Adrenal gland (tissue), 9 donors: ENCODE measurements at regions not wholly inside any gene's neighbourhood (a gene's known extent, or its start where the extent isn't known, plus 50 kb on each side); places are given as distances from the start of the nearest gene placed in this dataset.

Experiments used
- DNase-seq, 7 donors: peaks; one replicate each; pipeline ENCODE4 v3.0.0-alpha.2; 2019 to 2020
- H3K27ac ChIP-seq, 5 donors: fragments of 200-600 bp; sonication (generic) in 4 of 5; 1 replicate in 3 of 5; 2 replicates in 2 of 5; pipeline versions ENCODE4 v1.5.1 to v1.8.0; 2016 to 2020; ENCODE audit warnings: mild to moderate bottlenecking in 1 of 5
- H3K27me3 ChIP-seq: fragments of 200-600 bp; 2 replicates; pipeline ENCODE4 v1.8.0; 2021
- H3K36me3 ChIP-seq, 2 donors: fragments of 200-600 bp; replicated peaks in 1 of 2; 1 replicate in 1 of 2; 2 replicates in 1 of 2; pipeline versions ENCODE4 v1.5.1 to v1.8.0; 2018 to 2022
- H3K4me1 ChIP-seq, 2 donors: fragments of 200-600 bp; replicated peaks in 1 of 2; 1 replicate in 1 of 2; 2 replicates in 1 of 2; pipeline versions ENCODE4 v1.5.1 to v1.8.0; 2018 to 2021
- H3K4me3 ChIP-seq, 4 donors: fragments of 200-600 bp; sonication (generic) in 3 of 4; one replicate each; pipeline ENCODE4 v1.5.1; 2016 to 2018
- H3K9me3 ChIP-seq, 3 donors: fragments of 200-600 bp; sonication (generic) in 1 of 3; replicated peaks in 1 of 3; 1 replicate in 2 of 3; 2 replicates in 1 of 3; pipeline versions ENCODE4 v1.5.1 to v1.8.0; 2016 to 2021
- POLR2A ChIP-seq, 2 donors: fragments of 450-650 bp; IDR thresholded peaks; one replicate each; pipeline ENCODE4 v1.6.1; 2017; ENCODE audit warnings: antibody characterized with exemption in 2 of 2, mild to moderate bottlenecking in 2 of 2, moderate library complexity in 1 of 2
- WGBS, 4 donors: extraction: QIAGEN DNeasy Blood & Tissue Kit in 2 of 4; methylation state at CpG; one replicate each; pipeline versions ENCODE4 v1.1.5 to v1.1.7; 2013 to 2017; 5-methylcytosine and 5-hydroxymethylcytosine counted together
- intact Hi-C, 2 donors: fragments of 100-400 bp; cut with DNase I; formaldehyde crosslinking; loops; one replicate each; pipeline versions ENCODE4 v1.14.1 to v1.15.0; 2022 to 2023
- TF ChIP-seq, protein P1 (sequence below), 6 experiments: fragments of 450-650 bp in 4 of 6; fragments of 200-600 bp in 2 of 6; sonication (generic) in 1 of 6; IDR thresholded peaks; 1 replicate in 5 of 6; 2 replicates in 1 of 6; pipeline versions ENCODE4 v1.5.1 to v1.8.0; 2016 to 2021; ENCODE audit warnings: antibody characterized with exemption in 6 of 6, mild to moderate bottlenecking in 2 of 6, moderate library complexity in 1 of 6
- donor health status: healthy with polysubstance abuse.
- donor health status: Bipolar disorder and iron deficiency.
- donor health status: DM: yes; HTN: yes; CAD: no.
- donor health status: DM: no; HTN: no; CAD: no.
- donor health status: DM: no; HTN: no; CAD: no.

DNA sequence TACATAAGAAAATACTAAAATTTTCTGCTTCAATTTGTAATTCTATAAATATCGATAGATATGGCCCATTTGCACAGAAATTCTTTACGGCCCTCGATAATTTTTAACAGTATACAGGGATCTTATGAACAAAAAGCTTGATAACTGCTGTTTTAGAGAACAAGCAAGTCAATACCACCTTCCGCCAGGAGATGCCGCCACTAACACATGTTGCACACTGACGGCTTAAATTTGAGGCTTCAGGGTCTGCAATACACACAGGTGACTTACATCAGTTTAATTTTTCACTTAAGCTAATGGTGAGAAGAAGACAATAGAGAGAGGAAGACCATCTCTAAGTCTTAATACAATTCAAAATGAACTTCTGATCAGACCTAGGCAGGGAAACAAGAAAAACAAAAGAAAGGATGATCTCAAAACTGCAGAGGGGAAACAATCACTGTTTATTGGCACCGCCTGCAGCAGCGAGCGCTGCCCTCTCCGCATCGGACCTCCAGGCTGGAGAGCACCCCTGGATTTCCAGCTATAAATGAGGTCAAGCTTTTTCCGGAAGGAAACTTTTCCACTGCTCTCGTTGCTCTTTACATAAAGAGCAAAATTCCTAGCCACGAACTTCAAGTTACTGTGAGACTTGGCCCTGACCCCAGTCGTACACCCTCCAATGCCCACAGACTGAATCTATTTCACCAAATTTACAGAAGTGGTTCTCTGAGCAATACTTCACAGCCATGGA lies 53.9 kb downstream of the OTOR start:
- Histone ChIP-seq H3K9me3 (no peaks in the 10 kb centered on the region), H3K27ac (no peak overlapping the region), H3K4me1 (no peaks in the 10 kb centered on the region), H3K27me3 (peaks cover 12% of the 10 kb centered on the region), H3K4me3 (no peak overlapping the region), H3K36me3 (no peaks in the 10 kb centered on the region)
- WGBS, 4 donors: 28 to 36% (median 33%) methylated on average over 15 of the region's 15 CpGs
- intact Hi-C loops: loop anchor here (2.0 to 5.0 kb wide), 2 partner anchors 629 to 635 kb away; no protein-coding TSS in a partner anchor
- DNase-seq: peak; percentile 42 to 91 (median 75)
- TF ChIP-seq POLR2A (IDR thresholded peaks at IDR 0.05): no peak
- TF ChIP-seq, protein P1, sequence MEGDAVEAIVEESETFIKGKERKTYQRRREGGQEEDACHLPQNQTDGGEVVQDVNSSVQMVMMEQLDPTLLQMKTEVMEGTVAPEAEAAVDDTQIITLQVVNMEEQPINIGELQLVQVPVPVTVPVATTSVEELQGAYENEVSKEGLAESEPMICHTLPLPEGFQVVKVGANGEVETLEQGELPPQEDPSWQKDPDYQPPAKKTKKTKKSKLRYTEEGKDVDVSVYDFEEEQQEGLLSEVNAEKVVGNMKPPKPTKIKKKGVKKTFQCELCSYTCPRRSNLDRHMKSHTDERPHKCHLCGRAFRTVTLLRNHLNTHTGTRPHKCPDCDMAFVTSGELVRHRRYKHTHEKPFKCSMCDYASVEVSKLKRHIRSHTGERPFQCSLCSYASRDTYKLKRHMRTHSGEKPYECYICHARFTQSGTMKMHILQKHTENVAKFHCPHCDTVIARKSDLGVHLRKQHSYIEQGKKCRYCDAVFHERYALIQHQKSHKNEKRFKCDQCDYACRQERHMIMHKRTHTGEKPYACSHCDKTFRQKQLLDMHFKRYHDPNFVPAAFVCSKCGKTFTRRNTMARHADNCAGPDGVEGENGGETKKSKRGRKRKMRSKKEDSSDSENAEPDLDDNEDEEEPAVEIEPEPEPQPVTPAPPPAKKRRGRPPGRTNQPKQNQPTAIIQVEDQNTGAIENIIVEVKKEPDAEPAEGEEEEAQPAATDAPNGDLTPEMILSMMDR (IDR thresholded peaks at IDR 0.05): peak; percentile 72 to 92 (median 76)

DNA sequence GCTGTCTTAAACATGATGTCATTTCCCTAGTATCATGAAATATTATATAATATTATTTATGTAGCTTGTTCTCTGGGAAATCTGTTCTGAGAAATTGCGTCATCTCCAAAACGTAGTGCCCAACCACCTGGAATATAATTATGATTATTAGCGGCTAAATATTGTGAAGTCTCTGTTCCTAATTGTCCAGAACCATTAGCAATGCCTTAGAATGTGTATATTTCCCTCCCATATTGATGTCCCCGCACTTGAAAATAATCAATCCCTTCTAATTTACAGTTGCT lies 54.4 kb downstream of the OTOR start:
- no peak for TF ChIP-seq POLR2A (IDR thresholded peaks at IDR 0.05)
- TF ChIP-seq, protein P1 (IDR thresholded peaks at IDR 0.05): no peak
- no peaks in the 10 kb centered on the region for H3K4me1 ChIP-seq
- peaks cover 12% of the 10 kb centered on the region for H3K27me3 ChIP-seq
- no peak overlapping the region for H3K27ac ChIP-seq
- H3K36me3 ChIP-seq: no peaks in the 10 kb centered on the region
- intact Hi-C loops: loop anchor here (2.0 to 5.0 kb wide), 2 partner anchors 628 to 635 kb away; no protein-coding TSS in a partner anchor
- WGBS, 4 donors: 49 to 61% (median 54%) methylated on average over 4 of the region's 4 CpGs
- H3K9me3 ChIP-seq: no peaks in the 10 kb centered on the region
- DNase-seq: no peak
- no peak overlapping the region for H3K4me3 ChIP-seq

DNA sequence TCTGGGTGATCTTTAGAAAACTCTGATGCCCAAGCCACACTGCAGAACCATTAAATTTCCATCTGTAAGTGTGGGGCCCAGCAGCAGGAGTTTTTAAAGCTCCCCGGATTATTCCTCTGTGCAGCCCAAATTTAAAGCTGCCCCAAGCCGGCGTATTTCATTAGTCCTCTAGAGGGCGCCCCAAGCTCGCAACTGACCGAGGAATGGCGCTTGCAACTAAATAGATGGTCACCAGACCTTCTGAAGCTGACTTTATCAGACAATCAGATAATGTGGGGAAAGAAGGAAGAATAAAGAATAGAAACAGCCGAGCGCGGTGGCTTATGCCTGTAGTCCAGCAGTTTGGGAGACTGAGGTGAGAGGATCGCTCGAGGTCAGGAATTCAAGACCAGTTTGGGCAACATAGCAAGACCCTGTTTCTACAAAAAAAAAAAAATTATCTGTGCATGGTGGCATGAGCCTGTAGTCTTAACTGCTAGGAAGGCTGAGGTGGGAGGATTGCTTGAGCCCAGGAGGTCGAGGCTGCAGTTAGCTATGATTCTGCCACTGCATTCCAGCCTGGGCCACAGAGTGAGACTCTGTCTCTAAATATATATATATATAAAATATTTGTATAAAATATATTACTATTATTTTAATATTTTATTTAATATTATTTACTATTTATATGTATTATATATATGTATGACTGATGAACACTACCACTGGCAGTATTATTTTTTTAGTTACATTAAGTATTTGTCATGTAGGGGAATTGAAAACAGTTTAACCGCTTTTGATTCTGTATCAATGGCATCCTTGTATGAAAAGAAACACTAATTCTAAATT lies 56.0 kb downstream of the OTOR start:
- Histone ChIP-seq H3K9me3 (no peaks in the 10 kb centered on the region), H3K4me3 (no peak overlapping the region), H3K27ac (no peak overlapping the region), H3K4me1 (no peaks in the 10 kb centered on the region), H3K27me3 (peaks cover 12% of the 10 kb centered on the region), H3K36me3 (no peaks in the 10 kb centered on the region)
- DNase-seq: peak; percentile 40 to 87 (median 65)
- TF ChIP-seq, protein P1 (IDR thresholded peaks at IDR 0.05): peak; percentile 59 to 85 (median 78)
- TF ChIP-seq POLR2A (IDR thresholded peaks at IDR 0.05): no peak
- 18 to 22% (median 19%) methylated on average over 14 of the region's 14 CpGs for WGBS, 4 donors
- intact Hi-C loops: loop anchor here (2.0 to 5.0 kb wide), 2 partner anchors 627 to 633 kb away; no protein-coding TSS in a partner anchor

GRCh38 chr20:16804793-16805187 lies 56.6 kb downstream of the OTOR start:
- Histone ChIP-seq H3K27me3 (peaks cover 12% of the 10 kb centered on the region), H3K4me3 (no peak overlapping the region), H3K36me3 (no peaks in the 10 kb centered on the region), H3K9me3 (no peaks in the 10 kb centered on the region), H3K27ac (no peak overlapping the region), H3K4me1 (no peaks in the 10 kb centered on the region)
- intact Hi-C loops: loop anchor here in 1 of 2 donors (5.0 kb wide), 2 partner anchors 618 to 633 kb away; no protein-coding TSS in a partner anchor
- TF ChIP-seq POLR2A (IDR thresholded peaks at IDR 0.05): no peak
- TF ChIP-seq, protein P1 (IDR thresholded peaks at IDR 0.05): no peak
- WGBS, 4 donors: 56 to 69% (median 62%) methylated on average over 6 of the region's 6 CpGs
- DNase-seq: no peak
